ENCODE measurements at regions not wholly inside any gene's neighbourhood (a gene's known extent, or its start where the extent isn't known, plus 50 kb on each side); places are given as distances from the start of the nearest gene placed in this dataset.
A peak's percentile ranks its signal among the peaks of the same experiment; 100 is the strongest.

DNA sequence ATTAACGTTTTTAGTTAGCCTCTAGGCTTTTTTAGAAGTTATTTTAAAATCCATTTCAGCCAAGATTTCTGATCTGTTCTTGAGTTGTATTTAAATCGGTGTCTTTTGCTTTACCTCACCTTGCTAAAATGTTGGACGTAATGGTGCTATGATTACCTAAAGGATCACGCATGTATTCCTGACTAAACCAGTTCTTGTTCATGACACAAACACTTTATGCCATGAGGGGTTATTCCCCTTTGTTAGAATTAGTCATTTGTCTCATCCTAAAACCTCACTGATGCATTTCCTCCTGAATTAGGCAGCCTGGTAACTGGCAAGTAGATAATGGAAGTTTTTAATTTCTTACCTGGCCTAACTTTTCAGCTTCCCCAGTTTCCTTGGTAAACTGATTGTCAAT, 185.4 kb upstream of the TANK start:
- in situ Hi-C loops (cut with HindIII; ENCODE audit: low pct_unique_long_range_greater_than_20kb, low sequenced_read_pairs) = no loop called here
- no peak for DNase-seq (ENCODE audit: low read depth, low spot score)

DNA sequence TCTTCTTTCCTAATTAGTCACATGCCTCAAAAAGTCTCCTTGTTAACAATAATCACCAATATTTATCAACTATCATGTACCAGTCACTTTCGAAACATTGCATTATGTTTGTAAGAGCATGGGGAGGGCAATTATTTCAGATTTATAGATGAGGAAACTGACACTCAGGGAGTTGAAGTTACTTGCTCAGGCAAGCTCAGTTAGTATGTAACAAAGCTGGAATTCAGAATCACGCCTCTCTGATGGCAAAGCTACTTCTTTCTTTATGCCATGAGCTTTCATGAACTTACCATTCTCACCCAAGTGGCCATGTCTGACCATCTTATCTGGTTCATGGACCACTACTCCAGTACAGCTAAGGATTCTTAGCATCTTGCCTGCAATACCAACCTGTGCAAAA, 183.4 kb upstream of the TANK start:
- no peak for DNase-seq (ENCODE audit: low read depth, low spot score)
- in situ Hi-C loops (cut with HindIII; ENCODE audit: low pct_unique_long_range_greater_than_20kb, low sequenced_read_pairs) = no loop called here

DNA sequence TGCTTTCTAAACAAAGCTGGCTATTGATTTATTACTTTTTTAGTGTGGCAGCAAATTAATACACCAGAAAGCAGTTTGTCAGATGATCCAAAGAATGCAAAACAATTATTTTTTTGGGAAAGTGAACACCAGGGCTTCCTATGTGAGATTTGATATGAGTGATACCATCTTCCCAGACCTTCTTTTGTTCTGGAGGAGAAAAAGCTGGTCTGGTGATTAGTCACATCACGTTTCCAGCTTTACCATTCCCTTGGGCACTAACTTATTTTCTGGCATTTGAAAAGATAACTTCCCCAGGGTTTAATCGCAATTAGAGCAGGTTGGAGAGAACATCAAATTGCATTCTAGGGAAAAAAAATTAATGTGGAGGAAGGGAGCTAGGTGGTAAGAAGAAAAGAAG, 182.9 kb upstream of the TANK start:
- peak; percentile 7 for DNase-seq (ENCODE audit: low read depth, low spot score)
- in situ Hi-C loops (cut with HindIII; ENCODE audit: low pct_unique_long_range_greater_than_20kb, low sequenced_read_pairs) = no loop called here

DNA sequence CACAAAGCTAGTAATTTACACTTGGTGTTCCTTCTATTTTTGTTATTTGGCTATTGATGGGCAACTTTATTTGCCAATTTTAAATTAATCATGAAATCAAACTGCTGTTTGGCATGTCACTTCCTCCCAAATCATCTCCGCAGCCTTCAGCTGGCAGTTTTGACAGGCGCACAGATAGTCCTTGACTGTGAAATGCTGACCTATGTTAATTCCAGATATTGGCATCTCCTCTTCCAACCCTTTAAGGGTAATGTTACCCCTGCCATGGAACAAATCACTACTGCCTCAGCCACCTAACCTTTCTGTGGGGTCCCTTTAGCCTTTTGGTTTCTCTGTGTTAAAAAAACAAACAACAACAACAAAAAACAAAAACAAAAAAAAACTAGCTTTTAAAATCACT, 182.4 kb upstream of the TANK start:
- DNase-seq (ENCODE audit: low read depth, low spot score) = no peak
- in situ Hi-C loops (cut with HindIII; ENCODE audit: low pct_unique_long_range_greater_than_20kb, low sequenced_read_pairs) = no loop called here

DNA sequence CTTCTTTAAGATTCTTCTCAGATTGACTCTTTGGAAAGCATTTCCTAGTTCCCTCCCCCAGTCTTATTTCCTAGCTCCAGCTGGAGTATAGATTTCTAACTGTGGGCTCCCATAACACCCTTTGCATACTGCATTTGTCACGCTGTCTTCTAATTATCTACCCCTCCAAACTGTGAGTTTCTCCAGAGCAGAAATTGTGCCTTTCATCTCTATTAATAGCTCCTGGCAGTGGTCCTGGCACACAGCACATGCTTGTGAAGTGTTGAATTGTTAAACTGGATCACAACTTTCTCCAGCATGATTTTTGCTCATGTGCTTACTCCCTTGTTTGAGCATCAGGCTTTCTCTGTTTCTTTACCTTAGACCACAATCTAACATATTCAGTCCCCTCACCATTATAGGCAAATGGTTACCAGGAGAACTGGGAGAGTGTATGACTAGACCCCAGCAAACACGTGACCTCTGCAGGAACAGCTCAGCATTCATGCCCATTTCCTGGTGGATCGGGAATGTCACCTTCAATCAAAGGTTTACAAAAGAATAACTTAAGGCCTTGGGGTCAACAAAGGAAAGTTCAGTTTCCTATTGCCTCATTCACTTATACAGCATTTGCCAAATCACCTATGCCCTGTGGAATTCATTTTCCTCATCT, 175.7 kb upstream of the TANK start:
- DNase-seq (ENCODE audit: low read depth, low spot score) = peak; percentile 43
- in situ Hi-C loops (cut with HindIII; ENCODE audit: low pct_unique_long_range_greater_than_20kb, low sequenced_read_pairs) = no loop called here

DNA sequence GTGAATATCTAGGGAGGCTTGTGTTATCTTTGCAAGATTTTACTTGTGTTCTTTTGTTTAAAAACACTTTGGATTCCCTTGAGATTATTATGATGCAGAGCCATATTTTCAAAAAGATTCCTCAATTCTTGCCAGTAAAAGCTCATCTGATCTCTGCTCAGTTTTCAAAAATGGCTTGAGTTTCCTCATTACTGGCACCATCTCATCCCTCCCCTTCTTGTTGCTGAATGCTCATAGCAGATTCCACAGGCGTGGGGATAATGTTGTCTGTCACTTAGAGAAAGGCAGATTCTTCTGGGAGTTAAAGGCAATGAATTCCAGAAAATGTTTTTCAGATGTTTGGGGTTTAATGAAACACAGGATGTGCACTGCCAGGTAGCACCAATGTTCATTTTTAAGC, 170.4 kb upstream of the TANK start:
- in situ Hi-C loops (cut with HindIII; ENCODE audit: low pct_unique_long_range_greater_than_20kb, low sequenced_read_pairs) = no loop called here
- DNase-seq (ENCODE audit: low read depth, low spot score) = no peak

DNA sequence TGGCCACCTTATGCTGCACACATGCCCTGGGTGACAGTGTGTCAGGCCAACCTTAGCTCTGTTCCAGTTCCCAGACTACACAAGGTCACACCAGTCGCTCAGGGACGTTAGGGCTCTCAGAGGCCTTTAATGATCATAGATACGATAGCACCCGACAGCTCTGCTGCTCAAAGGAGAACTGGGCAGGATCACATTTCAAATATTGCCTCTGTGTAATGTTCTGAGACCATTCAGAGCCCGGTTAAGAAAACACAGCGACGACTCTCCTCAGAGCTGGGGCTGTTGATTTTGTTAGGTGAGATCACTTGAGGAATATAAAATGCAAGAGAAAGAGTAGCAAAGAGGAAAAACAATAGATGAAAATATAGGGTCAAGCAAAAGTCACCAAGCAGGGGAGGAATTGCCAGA, 166.6 kb upstream of the TANK start:
- no peak for DNase-seq (ENCODE audit: low read depth, low spot score)
- in situ Hi-C loops (cut with HindIII; ENCODE audit: low pct_unique_long_range_greater_than_20kb, low sequenced_read_pairs) = no loop called here

DNA sequence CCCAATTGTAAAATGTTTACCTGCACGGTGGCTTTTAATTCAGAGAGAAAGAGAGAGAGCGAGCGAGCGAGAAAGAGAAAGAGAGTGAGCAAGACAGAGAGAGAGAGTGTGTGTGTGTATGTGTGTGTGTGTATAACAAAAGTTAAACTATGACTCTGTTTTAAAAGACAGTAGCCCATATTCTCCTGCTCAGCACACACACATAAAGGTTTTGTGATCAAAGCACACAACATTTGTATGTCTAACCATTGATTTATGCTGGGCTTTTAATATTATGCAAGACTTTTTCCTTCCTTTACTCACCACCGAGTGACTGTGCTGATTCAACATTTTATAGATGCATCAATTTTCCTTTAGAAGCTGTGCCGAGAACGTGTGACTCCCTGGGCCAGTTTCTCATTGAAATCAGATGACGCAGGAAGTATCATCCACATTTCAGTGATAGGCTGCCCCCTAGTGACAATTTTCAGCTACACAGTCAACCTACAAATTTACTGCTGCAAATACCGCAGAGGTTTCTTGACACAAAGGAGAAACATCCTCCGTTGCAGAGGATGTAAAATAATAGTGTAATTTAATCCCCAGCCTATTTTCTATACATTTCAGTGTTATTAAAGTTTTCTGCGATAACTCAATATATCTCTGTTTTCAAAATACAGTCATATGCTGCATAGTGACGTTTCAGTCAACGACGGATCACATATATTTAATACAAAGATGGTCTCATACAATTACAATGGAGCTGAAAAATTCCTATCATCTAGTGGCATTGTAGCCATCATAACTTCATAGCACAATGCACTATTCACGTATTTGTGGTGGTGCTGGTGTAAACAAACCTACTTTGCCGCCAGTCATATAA, 165.9 kb upstream of the TANK start:
- DNase-seq (ENCODE audit: low read depth, low spot score) = peak; percentile 85
- in situ Hi-C loops (cut with HindIII; ENCODE audit: low pct_unique_long_range_greater_than_20kb, low sequenced_read_pairs) = no loop called here

DNA sequence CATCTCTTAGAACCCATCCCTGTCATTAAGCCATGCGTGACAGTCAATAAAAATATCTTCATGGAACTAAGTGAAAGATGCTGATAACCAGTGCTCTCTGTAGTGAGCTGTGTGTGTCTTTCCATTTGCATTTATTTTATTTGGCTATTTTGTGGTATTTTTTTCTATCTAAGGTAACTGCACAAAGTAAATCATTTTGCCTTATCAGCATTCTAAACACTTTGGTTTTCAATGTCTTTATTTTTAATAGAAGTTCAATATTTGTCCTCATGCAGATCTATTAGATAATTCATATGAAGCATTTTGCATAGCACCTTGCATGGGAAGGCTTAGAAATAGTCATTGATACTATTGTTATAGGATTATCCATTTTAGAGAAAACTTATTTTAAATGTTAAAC, 163.6 kb upstream of the TANK start:
- in situ Hi-C loops (cut with HindIII; ENCODE audit: low pct_unique_long_range_greater_than_20kb, low sequenced_read_pairs) = no loop called here
- no peak for DNase-seq (ENCODE audit: low read depth, low spot score)

DNA sequence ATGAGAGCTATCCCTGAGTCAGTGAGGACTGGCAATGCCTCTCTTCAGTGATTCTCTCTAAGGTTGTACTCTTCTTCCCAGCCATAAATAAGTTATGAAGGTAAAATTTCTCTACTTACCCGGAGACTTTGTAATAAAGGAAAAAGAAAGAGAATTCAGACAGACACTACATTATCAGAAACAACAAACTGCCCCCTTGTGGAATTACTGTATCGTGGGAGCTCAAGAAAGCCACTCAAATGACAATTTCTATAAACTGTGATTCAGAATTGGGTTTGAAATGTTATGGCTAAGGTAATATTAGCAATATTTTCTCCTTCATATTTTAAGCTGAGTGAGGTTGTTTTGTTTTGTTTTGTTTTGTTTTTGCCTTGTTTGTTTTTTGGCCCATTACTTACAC, 155.8 kb upstream of the TANK start:
- peak; percentile 33 for DNase-seq (ENCODE audit: low read depth, low spot score)
- in situ Hi-C loops (cut with HindIII; ENCODE audit: low pct_unique_long_range_greater_than_20kb, low sequenced_read_pairs) = no loop called here

DNA sequence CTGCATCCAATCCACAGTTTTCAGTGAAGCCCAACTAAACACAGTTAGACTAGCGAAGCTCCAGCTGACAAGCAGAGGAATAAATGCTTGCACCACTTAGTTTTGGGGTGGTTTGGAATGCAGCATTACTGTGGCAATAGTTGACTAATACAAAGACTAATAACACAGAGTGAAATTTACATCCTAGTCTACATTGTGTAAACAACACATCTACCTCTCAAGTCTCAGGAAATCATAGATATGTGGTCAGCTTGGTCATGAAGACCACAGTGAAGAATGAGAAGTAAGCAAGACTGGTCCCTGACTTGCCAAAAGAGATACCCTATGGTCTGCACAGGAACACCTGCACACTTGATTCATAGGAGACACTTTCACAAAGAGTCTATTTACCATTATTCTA, 155.1 kb upstream of the TANK start:
- in situ Hi-C loops (cut with HindIII; ENCODE audit: low pct_unique_long_range_greater_than_20kb, low sequenced_read_pairs) = no loop called here
- no peak for DNase-seq (ENCODE audit: low read depth, low spot score)

DNA sequence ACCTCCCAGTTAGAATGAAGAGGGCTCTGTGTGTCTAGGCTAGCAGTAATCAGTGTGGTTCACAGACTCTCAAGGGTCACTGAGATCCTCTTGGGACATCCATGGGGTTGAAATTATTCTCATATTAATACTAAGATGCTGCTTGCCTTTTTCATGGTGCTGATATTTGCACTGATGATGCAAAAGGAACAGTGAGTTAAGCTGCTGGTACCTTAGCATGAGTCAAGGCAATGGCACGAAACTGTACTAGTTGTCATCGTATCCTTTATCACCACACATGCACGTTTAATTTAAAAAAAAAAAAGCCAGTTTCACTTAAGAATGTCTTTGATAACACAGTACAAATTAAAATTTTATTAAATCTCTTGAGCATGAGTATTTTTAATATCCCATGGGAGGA, 151.9 kb upstream of the TANK start:
- no peak for DNase-seq (ENCODE audit: low read depth, low spot score)
- in situ Hi-C loops (cut with HindIII; ENCODE audit: low pct_unique_long_range_greater_than_20kb, low sequenced_read_pairs) = no loop called here

DNA sequence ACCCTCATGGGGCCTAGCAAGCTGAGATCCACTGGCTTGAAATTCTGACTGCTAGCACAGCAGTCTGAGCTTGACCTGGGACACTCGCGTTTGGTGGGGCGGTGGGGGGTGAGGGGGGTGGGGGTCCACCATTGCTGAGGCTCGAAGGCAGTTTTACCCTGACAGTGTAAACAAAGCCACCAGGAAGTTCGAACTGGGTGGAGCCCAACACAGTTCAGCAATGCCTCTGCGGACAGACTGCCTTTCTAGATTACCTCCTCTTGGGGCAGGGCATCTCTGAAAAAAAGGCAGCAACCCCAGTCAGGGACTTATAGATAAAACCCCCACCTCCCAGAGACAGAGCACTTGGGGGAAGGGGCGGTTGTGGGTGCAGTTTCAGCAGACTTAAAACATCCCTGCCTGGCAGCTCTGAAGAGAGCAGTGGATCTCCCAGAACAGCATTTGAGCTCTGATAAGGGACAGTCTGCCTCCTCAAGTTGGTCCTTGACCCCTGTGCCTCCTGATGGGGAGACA, 149.7 kb upstream of the TANK start:
- no peak for DNase-seq (ENCODE audit: low read depth, low spot score)
- in situ Hi-C loops (cut with HindIII; ENCODE audit: low pct_unique_long_range_greater_than_20kb, low sequenced_read_pairs) = no loop called here

DNA sequence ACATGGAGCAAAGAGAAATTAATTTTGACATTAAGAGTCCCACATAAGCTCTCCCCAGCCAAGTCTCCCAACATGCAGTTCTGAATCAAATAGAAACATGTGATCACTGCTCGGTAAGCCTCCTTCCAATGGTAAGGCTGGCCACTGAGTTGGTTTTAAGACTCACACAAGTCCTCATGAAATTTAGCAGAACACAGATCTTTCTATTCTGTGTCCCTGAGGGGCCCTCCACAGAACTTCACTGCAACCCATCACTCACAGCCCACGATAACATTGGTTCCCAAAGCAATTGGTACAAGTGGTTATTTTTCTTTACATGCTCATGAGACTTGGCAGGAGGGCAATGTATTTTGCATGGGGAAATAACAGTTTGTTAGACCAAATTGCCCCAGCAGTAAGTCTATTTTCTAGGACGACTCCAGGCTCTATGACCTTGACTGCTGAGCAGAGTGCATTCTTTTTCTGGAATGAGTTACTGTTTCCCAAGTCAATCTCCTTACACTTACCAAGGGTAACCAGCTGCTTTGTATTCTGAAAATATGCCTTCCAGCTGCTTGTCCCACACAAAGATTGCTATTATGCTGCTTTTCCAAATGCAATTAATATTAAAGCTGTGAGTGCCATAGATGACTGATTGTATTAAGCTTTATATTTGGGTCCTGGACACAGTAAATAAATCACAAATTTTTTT, 142.3 kb upstream of the TANK start:
- DNase-seq (ENCODE audit: low read depth, low spot score) = peak; percentile 61
- in situ Hi-C loops (cut with HindIII; ENCODE audit: low pct_unique_long_range_greater_than_20kb, low sequenced_read_pairs) = no loop called here

DNA sequence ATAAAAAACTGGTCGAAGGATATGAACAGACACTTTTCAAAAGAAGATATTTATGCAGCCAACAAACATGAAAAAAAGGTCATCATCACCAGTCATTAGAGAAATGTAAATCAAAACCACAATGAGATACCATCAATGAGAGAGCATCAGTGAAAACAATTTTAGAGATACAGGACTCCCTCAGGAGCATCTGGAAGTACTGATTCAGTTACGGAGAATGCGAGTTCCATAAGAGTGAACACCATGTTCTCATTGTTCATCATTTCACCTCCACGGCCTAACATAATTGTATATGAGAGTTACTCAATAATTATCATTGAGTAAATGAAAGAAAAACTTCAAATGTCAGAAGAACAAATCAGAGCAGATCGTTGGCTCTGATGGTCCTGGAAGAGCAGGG, 140.9 kb upstream of the TANK start:
- in situ Hi-C loops (cut with HindIII; ENCODE audit: low pct_unique_long_range_greater_than_20kb, low sequenced_read_pairs) = no loop called here
- DNase-seq (ENCODE audit: low read depth, low spot score) = no peak

DNA sequence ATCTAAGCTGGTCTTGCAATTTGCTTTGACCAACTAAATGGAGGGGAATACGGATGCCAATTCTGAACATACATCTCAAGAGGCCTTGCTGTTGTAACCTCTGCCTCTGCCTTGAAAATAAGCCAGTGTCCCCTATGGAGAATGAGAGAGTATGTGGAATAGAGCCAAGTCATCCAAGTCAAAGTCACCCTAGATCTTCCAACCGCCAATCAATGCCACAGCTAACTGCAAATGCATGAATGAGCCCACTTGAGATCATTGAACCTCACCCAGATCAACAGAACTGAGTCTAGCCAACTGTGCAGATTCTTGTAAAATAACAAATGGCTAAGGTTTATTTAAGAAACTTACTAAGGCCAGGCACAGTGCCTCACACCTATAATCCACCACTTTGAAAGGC, 139.8 kb upstream of the TANK start:
- DNase-seq (ENCODE audit: low read depth, low spot score) = no peak
- in situ Hi-C loops (cut with HindIII; ENCODE audit: low pct_unique_long_range_greater_than_20kb, low sequenced_read_pairs) = no loop called here

DNA sequence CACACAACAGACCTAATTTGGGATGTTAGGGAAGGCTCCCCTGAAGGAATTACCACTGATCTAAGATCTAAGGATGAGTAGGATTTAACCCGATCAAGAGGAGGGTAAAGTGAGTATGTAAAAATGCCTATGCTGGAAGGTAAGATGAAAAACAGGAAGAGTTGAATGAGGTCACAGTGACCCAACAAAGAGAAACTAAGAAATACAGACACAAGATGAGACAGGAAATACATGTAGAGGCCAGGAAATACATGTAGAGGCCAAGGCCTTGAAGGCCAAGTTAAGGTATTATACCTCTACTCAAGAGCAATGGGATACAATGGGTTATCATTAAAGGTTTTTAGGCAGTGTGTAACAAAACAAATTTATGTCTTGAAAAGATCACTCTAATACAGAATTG, 131.6 kb upstream of the TANK start:
- DNase-seq (ENCODE audit: low read depth, low spot score) = no peak
- in situ Hi-C loops (cut with HindIII; ENCODE audit: low pct_unique_long_range_greater_than_20kb, low sequenced_read_pairs) = no loop called here

DNA sequence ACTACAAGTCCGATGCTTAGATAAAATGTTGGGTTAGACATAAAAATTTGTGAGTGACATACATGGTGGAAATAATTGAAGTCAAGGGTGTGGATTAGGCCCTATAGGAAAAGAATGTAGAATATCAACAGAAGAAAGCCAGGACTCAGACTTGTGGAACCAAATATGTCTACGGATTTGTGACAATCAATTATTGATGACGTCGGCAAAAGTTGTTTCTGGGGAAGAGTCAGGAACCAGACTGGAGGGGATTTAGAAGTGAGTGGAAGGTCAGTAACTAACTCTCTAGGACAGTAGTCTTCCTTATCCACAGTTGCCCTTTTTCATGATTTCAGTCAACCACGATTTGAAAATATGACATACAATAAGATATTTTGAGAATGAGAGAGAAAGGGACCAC, 130.9 kb upstream of the TANK start:
- no peak for DNase-seq (ENCODE audit: low read depth, low spot score)
- in situ Hi-C loops (cut with HindIII; ENCODE audit: low pct_unique_long_range_greater_than_20kb, low sequenced_read_pairs) = no loop called here

Data from SK-MEL-5 (cell line).